ENCODE measurements at regions not wholly inside any gene's neighbourhood (a gene's known extent, or its start where the extent isn't known, plus 50 kb on each side); places are given as distances from the start of the nearest gene placed in this dataset.

- Mint-ChIP-seq H3K36me3 (ENCODE audit: low read depth) (no peaks in the 10 kb centered on the region), H3K4me3 (no peak overlapping the region), H3K4me1 (ENCODE audit: low read depth) (peaks cover 16% of the 10 kb centered on the region), H3K27me3 (ENCODE audit: insufficient read depth) (peaks cover 7% of the 10 kb centered on the region), H3K9me3 (no peaks in the 10 kb centered on the region), H3K27ac (no peak overlapping the region)
- DNase-seq: no peak
- no peak for TF ChIP-seq CTCF (IDR thresholded peaks at IDR 0.05)
Observed at GRCh38 chr5:139740138-139740991, 55.2 kb upstream of the PSD2 start.

GRCh38 chr5:139740992-139741672 lies 54.5 kb upstream of the PSD2 start:
- Mint-ChIP-seq H3K4me3 (no peak overlapping the region), H3K9me3 (no peaks in the 10 kb centered on the region), H3K4me1 (ENCODE audit: low read depth) (peaks cover 23% of the 10 kb centered on the region), H3K27ac (no peak overlapping the region), H3K27me3 (ENCODE audit: insufficient read depth) (peaks cover 6% of the 10 kb centered on the region), H3K36me3 (ENCODE audit: low read depth) (no peaks in the 10 kb centered on the region)
- no peak for TF ChIP-seq CTCF (IDR thresholded peaks at IDR 0.05)
- no peak for DNase-seq

DNA sequence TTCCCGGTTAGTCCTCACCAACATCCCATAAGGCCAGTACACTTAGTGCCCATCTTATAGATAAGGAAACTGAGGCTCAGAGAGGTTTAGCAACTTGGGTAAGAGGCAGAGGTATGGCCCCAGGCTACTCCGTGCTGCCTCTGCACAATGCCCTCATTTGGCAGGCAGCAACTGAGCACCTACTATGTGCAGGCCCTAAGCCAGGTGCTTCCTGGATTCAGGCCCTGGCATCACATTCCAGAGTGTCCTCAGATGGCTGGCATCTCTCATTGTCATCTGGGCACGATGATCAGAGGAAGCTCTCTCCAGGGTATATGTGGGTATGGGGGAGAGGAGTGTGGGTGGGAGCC lies 53.8 kb upstream of the PSD2 start:
- Mint-ChIP-seq H3K4me3 (no peak overlapping the region), H3K27me3 (ENCODE audit: insufficient read depth) (peaks cover 6% of the 10 kb centered on the region), H3K36me3 (ENCODE audit: low read depth) (no peaks in the 10 kb centered on the region), H3K9me3 (no peaks in the 10 kb centered on the region), H3K4me1 (ENCODE audit: low read depth) (peaks cover 28% of the 10 kb centered on the region), H3K27ac (no peak overlapping the region)
- DNase-seq: no peak
- no peak for TF ChIP-seq CTCF (IDR thresholded peaks at IDR 0.05)

- H3K36me3 Mint-ChIP-seq (ENCODE audit: low read depth): no peaks in the 10 kb centered on the region
- TF ChIP-seq CTCF (IDR thresholded peaks at IDR 0.05): no peak
- no peak overlapping the region for H3K27ac Mint-ChIP-seq
- H3K9me3 Mint-ChIP-seq: no peaks in the 10 kb centered on the region
- peaks cover 6% of the 10 kb centered on the region for H3K27me3 Mint-ChIP-seq (ENCODE audit: insufficient read depth)
- H3K4me3 Mint-ChIP-seq: no peak overlapping the region
- DNase-seq: no peak
- peaks cover 33% of the 10 kb centered on the region for H3K4me1 Mint-ChIP-seq (ENCODE audit: low read depth)
Observed at GRCh38 chr5:139742173-139742903, 53.3 kb upstream of the PSD2 start.

- DNase-seq: no peak
- H3K4me3 Mint-ChIP-seq: no peak overlapping the region
- H3K4me1 Mint-ChIP-seq (ENCODE audit: low read depth): peaks cover 38% of the 10 kb centered on the region
- H3K27me3 Mint-ChIP-seq (ENCODE audit: insufficient read depth): peaks cover 4% of the 10 kb centered on the region; the same call in 1 of the 2 replicates
- H3K9me3 Mint-ChIP-seq: no peaks in the 10 kb centered on the region
- TF ChIP-seq CTCF (IDR thresholded peaks at IDR 0.05): no peak
- no peaks in the 10 kb centered on the region for H3K36me3 Mint-ChIP-seq (ENCODE audit: low read depth)
- no peak overlapping the region for H3K27ac Mint-ChIP-seq
Observed at GRCh38 chr5:139743001-139743771, 52.4 kb upstream of the PSD2 start.

Measured in HFFc6 (cell line).